ENCODE measurements at regions not wholly inside any gene's neighbourhood (a gene's known extent, or its start where the extent isn't known, plus 50 kb on each side); places are given as distances from the start of the nearest gene placed in this dataset.

DNA sequence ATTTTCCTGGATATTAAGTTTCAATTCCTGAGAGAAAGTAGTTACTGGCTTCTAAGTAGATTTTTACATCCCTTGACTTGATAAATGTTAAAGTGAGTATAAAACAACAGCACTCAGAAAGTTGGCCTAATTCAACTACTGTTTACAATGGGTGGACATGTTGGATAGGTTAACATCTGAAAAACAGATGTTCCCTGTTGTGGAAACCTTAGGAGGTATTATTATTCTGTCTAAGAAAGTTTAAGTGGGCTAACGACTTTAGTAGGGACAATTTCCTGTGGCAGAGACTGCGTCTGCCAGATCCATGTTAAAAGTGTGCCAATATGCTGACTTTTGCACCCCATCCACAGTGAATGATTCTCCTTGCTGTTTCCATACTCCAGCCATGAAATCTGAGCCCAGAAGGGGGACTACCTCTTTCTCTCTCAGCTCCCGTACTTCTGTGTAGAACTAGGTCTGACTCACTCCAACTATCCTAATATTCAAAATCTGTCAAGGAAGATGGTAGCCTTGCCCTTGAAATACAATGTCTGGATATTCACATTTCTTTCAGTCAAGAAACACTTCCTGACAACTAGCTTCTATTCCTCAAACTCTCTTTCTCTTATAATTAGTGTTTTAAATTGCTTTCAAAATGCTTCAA lies 327.5 kb upstream of the HNRNPA3 start:
- intact Hi-C loops (cut with micrococcal nuclease; ENCODE audit: unreplicated experiment) (no loop called here), in situ Hi-C loops (cut with HindIII; ENCODE audit: low pct_unique_long_range_greater_than_20kb, low sequenced_read_pairs) (no loop called here)
- Histone ChIP-seq H3K36me3 (ENCODE audit: control insufficient read depth, insufficient read depth, low read length) (no peaks in the 10 kb centered on the region), H3K4me1 (ENCODE audit: control insufficient read depth, insufficient read depth, low read length) (no peaks in the 10 kb centered on the region), H3K9me3 (ENCODE audit: control insufficient read depth, insufficient read depth, low read depth, low read length) (no peaks in the 10 kb centered on the region), H3K4me3 (ENCODE audit: low read depth in 2 of 2, low read length in 2 of 2) (no peak overlapping the region), H3K27me3 (ENCODE audit: control insufficient read depth, insufficient read depth, low read length) (peaks cover 4% of the 10 kb centered on the region), H3K27ac (ENCODE audit: low read length) (no peak overlapping the region)
- BruUV-seq (replicated peaks): no TSS peak
- DNase-seq (ENCODE audit: low read depth, low spot score) (no peak), ATAC-seq (no peak)
- POLR2A ChIA-PET: no interaction called here
- CTCF ChIA-PET: no interaction called here
- TF ChIP-seq, protein P1, sequence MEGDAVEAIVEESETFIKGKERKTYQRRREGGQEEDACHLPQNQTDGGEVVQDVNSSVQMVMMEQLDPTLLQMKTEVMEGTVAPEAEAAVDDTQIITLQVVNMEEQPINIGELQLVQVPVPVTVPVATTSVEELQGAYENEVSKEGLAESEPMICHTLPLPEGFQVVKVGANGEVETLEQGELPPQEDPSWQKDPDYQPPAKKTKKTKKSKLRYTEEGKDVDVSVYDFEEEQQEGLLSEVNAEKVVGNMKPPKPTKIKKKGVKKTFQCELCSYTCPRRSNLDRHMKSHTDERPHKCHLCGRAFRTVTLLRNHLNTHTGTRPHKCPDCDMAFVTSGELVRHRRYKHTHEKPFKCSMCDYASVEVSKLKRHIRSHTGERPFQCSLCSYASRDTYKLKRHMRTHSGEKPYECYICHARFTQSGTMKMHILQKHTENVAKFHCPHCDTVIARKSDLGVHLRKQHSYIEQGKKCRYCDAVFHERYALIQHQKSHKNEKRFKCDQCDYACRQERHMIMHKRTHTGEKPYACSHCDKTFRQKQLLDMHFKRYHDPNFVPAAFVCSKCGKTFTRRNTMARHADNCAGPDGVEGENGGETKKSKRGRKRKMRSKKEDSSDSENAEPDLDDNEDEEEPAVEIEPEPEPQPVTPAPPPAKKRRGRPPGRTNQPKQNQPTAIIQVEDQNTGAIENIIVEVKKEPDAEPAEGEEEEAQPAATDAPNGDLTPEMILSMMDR (IDR thresholded peaks at IDR 0.05): no peak
- TF ChIP-seq TCF7L2 (IDR thresholded peaks at IDR 0.05; ENCODE audit: low read depth, low read length): no peak
- TF ChIP-seq POLR2AphosphoS5 (IDR thresholded peaks at IDR 0.05; ENCODE audit: low read depth, low read length): no peak
- no peak for TF ChIP-seq REST (IDR thresholded peaks at IDR 0.05; ENCODE audit: insufficient read depth in 1 of 2, low read depth in 2 of 2, low read length in 1 of 2)
- no peak for TF ChIP-seq SIN3A (IDR thresholded peaks at IDR 0.05; ENCODE audit: borderline replicate concordance, insufficient read depth, low read depth, low read length)

DNA sequence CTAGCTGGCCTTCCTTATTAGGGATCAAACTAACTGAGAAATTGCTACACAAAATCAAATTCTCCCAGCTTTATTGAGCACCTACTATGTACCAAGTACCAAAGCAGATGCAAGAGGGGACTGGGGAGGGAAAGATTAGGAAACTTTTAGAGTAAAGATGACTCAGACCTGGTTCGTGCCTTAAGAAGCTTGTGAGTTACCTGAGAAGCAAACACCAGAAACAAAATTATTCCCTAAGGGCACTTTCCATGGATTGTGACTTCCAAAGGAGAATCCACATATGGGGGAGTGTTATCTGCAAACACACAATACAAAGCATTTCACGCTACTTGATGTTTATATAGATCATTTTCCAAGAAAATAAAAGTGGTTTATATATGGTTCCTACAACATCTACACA lies 326.9 kb upstream of the HNRNPA3 start:
- intact Hi-C loops (cut with micrococcal nuclease; ENCODE audit: unreplicated experiment): no loop called here
- Histone ChIP-seq H3K27me3 (ENCODE audit: control insufficient read depth, insufficient read depth, low read length) (peaks cover 4% of the 10 kb centered on the region), H3K4me1 (ENCODE audit: control insufficient read depth, insufficient read depth, low read length) (no peaks in the 10 kb centered on the region), H3K27ac (ENCODE audit: low read length) (no peak overlapping the region), H3K4me3 (ENCODE audit: low read depth in 2 of 2, low read length in 2 of 2) (no peak overlapping the region), H3K9me3 (ENCODE audit: control insufficient read depth, insufficient read depth, low read depth, low read length) (no peaks in the 10 kb centered on the region), H3K36me3 (ENCODE audit: control insufficient read depth, insufficient read depth, low read length) (no peaks in the 10 kb centered on the region)
- ATAC-seq (no peak), DNase-seq (ENCODE audit: low read depth, low spot score) (no peak)
- no peak for TF ChIP-seq POLR2AphosphoS5 (IDR thresholded peaks at IDR 0.05; ENCODE audit: low read depth, low read length)
- TF ChIP-seq, protein P1 (IDR thresholded peaks at IDR 0.05): no peak
- TF ChIP-seq SIN3A (IDR thresholded peaks at IDR 0.05; ENCODE audit: borderline replicate concordance, insufficient read depth, low read depth, low read length): no peak
- TF ChIP-seq REST (IDR thresholded peaks at IDR 0.05; ENCODE audit: insufficient read depth in 1 of 2, low read depth in 2 of 2, low read length in 1 of 2): no peak
- TF ChIP-seq TCF7L2 (IDR thresholded peaks at IDR 0.05; ENCODE audit: low read depth, low read length): no peak
- in situ Hi-C loops (cut with HindIII; ENCODE audit: low pct_unique_long_range_greater_than_20kb, low sequenced_read_pairs): no loop called here
- BruUV-seq (replicated peaks): no TSS peak
- ChIA-PET CTCF (no interaction called here), POLR2A (no interaction called here)
